WTC11 (cell line): ENCODE measurements at regions not wholly inside any gene's neighbourhood (a gene's known extent, or its start where the extent isn't known, plus 50 kb on each side); places are given as distances from the start of the nearest gene placed in this dataset.

ENCODE experiments used
- ATAC-seq: fragments of 200-7000 bp; cut with Tn5 transposase; 2 replicates; pipeline ENCODE4 v1.10.0; 2021; ENCODE audit warnings: mild to moderate bottlenecking, moderate library complexity
- CTCF ChIA-PET: fragments of 300-600 bp; sonication (Branson Sonifier 250); formaldehyde crosslinking; loops from one replicate; lab custom pipeline; 2021; ENCODE audit warnings: antibody characterized with exemption; lab: Charles Lee
- POLR2A ChIA-PET: fragments of 350-600 bp; sonication (Branson Sonifier 250); formaldehyde crosslinking; loops from one replicate; lab custom pipeline; 2021; ENCODE audit warnings: antibody characterized with exemption; lab: Charles Lee
- DNase-seq: peaks from one replicate; pipeline ENCODE4 v3.0.0; 2021; ENCODE audit warnings: low spot score
- H3K27ac Mint-ChIP-seq: 2 replicates; pipeline ENCODE4 v1.8.0; 2021; ENCODE audit warnings: mixed read lengths
- H3K27me3 Mint-ChIP-seq: 2 replicates; pipeline ENCODE4 v1.8.0; 2021; ENCODE audit warnings: low read depth, mild to moderate bottlenecking, moderate library complexity, mixed read lengths
- H3K36me3 Mint-ChIP-seq: 2 replicates; pipeline ENCODE4 v1.8.0; 2021; ENCODE audit warnings: mixed read lengths
- H3K4me1 Mint-ChIP-seq: 2 replicates; pipeline ENCODE4 v1.8.0; 2022; ENCODE audit warnings: mixed read lengths
- H3K4me3 Mint-ChIP-seq: 2 replicates; pipeline ENCODE4 v1.8.0; 2021; ENCODE audit warnings: mild to moderate bottlenecking, moderate library complexity, mixed read lengths
- H3K9me3 Mint-ChIP-seq: 2 replicates; pipeline ENCODE4 v1.8.0; 2021; ENCODE audit warnings: mixed read lengths
- ATF1 ChIP-seq: sonication (generic); formaldehyde crosslinking; IDR thresholded peaks from 2 replicates; pipeline ENCODE4 v1.8.1; 2023; ENCODE audit warnings: mild to moderate bottlenecking, moderate library complexity, missing genetic modification reagents
- EMX1 ChIP-seq: fragments of 250-450 bp; sonication (Bioruptor Pico); IDR thresholded peaks from 2 replicates; pipeline ENCODE4 v1.8.0; 2021; ENCODE audit warnings: mild to moderate bottlenecking
- GABPB1 ChIP-seq: sonication (generic); formaldehyde crosslinking; IDR thresholded peaks from 2 replicates; pipeline ENCODE4 v1.8.1; 2023; ENCODE audit warnings: mild to moderate bottlenecking, missing genetic modification reagents
- NFYB ChIP-seq: sonication (generic); formaldehyde crosslinking; conservative IDR thresholded peaks from 2 replicates; pipeline ENCODE4 v1.8.0; 2022; ENCODE audit warnings: low read depth, missing genetic modification reagents
- NR2C2 ChIP-seq: sonication (generic); formaldehyde crosslinking; IDR thresholded peaks from 2 replicates; pipeline ENCODE4 v1.8.0; 2022; ENCODE audit warnings: mild to moderate bottlenecking, missing genetic modification reagents
- PRRX2 ChIP-seq: fragments of 250-450 bp; sonication (Bioruptor Pico); IDR thresholded peaks from 2 replicates; pipeline ENCODE4 v1.8.0; 2021; ENCODE audit warnings: mild to moderate bottlenecking
- RELA ChIP-seq: sonication (generic); formaldehyde crosslinking; IDR thresholded peaks from 2 replicates; pipeline ENCODE4 v1.8.1; 2022; ENCODE audit warnings: missing genetic modification reagents, mild to moderate bottlenecking, borderline replicate concordance
- SMAD3 ChIP-seq: sonication (generic); formaldehyde crosslinking; IDR thresholded peaks from 2 replicates; pipeline ENCODE4 v1.8.0; 2022; ENCODE audit warnings: missing genetic modification reagents, mild to moderate bottlenecking, borderline replicate concordance
- SMAD4 ChIP-seq: sonication (generic); formaldehyde crosslinking; IDR thresholded peaks from 2 replicates; pipeline ENCODE4 v1.8.0; 2022; ENCODE audit warnings: mild to moderate bottlenecking, missing genetic modification reagents
- TEAD1 ChIP-seq: sonication (generic); formaldehyde crosslinking; IDR thresholded peaks from 2 replicates; pipeline ENCODE4 v1.8.0; 2022; ENCODE audit warnings: mild to moderate bottlenecking, missing genetic modification reagents
- TEAD4 ChIP-seq: sonication (generic); formaldehyde crosslinking; IDR thresholded peaks from 2 replicates; pipeline ENCODE4 v1.8.0; 2022; ENCODE audit warnings: mild to moderate bottlenecking, missing genetic modification reagents
- TP53 ChIP-seq: sonication (generic); formaldehyde crosslinking; IDR thresholded peaks from 2 replicates; pipeline ENCODE4 v1.8.1; 2023; ENCODE audit warnings: mild to moderate bottlenecking, missing genetic modification reagents
- ZNF317 ChIP-seq: sonication (generic); formaldehyde crosslinking; IDR thresholded peaks from 2 replicates; pipeline ENCODE4 v1.8.1; 2023; ENCODE audit warnings: low read depth, mild to moderate bottlenecking, moderate library complexity, missing genetic modification reagents, borderline replicate concordance
- ZNF416 ChIP-seq: fragments of 250-450 bp; sonication (Bioruptor Pico); IDR thresholded peaks from 2 replicates; pipeline ENCODE4 v1.9.0; 2021; ENCODE audit warnings: mild to moderate bottlenecking, inconsistent platforms
- ZNF423 ChIP-seq: fragments of 250-450 bp; sonication (Bioruptor Pico); IDR thresholded peaks from 2 replicates; pipeline ENCODE4 v2.1.2; 2022; ENCODE audit warnings: mild to moderate bottlenecking, moderate library complexity
- TF ChIP-seq, protein P1 (sequence below): sonication (generic); formaldehyde crosslinking; IDR thresholded peaks from 2 replicates; pipeline ENCODE4 v1.8.0; 2023; ENCODE audit warnings: missing genetic modification reagents, mild to moderate bottlenecking, borderline replicate concordance
- TF ChIP-seq, protein P2 (sequence below): sonication (generic); formaldehyde crosslinking; IDR thresholded peaks from 2 replicates; pipeline ENCODE4 v1.8.0; 2022; ENCODE audit warnings: mild to moderate bottlenecking, missing genetic modification reagents
- TF ChIP-seq, protein P3 (sequence below): sonication (generic); formaldehyde crosslinking; IDR thresholded peaks from 2 replicates; pipeline ENCODE4 v1.8.1; 2023; ENCODE audit warnings: mild to moderate bottlenecking, missing genetic modification reagents
- TF ChIP-seq, protein P4 (sequence below): sonication (generic); formaldehyde crosslinking; IDR thresholded peaks from 2 replicates; pipeline ENCODE4 v1.8.1; 2022; ENCODE audit warnings: missing genetic modification reagents, borderline replicate concordance
- TF ChIP-seq, protein P5 (sequence below): fragments of 200-600 bp; IDR thresholded peaks from 2 replicates; pipeline ENCODE4 v1.8.0; 2022; ENCODE audit warnings: antibody characterized with exemption
- TF ChIP-seq, protein P6 (sequence below): sonication (generic); formaldehyde crosslinking; IDR thresholded peaks from 2 replicates; pipeline ENCODE4 v1.8.0; 2022; ENCODE audit warnings: mild to moderate bottlenecking, missing genetic modification reagents

DNA sequence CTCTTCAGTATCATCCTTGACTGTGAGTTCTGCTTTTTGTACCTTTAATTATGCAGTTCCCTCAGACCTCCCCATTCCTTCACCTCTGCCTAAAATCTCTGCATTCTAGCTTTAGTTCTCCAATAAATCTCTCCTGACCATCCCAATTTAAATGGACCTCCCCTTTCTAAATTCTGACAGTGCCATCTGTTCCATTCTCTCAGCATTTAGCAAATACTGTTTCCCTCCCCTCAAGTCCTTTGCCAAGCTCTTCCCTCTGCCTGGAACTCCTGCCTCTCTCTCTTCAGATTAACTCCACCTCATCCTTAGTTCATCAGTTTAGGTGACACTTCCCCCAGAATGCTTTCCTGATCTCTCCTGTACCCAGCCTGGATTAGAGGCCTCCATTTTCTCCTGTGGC, 54.0 kb upstream of the JUN start (continued):
- TF ChIP-seq, protein P1, sequence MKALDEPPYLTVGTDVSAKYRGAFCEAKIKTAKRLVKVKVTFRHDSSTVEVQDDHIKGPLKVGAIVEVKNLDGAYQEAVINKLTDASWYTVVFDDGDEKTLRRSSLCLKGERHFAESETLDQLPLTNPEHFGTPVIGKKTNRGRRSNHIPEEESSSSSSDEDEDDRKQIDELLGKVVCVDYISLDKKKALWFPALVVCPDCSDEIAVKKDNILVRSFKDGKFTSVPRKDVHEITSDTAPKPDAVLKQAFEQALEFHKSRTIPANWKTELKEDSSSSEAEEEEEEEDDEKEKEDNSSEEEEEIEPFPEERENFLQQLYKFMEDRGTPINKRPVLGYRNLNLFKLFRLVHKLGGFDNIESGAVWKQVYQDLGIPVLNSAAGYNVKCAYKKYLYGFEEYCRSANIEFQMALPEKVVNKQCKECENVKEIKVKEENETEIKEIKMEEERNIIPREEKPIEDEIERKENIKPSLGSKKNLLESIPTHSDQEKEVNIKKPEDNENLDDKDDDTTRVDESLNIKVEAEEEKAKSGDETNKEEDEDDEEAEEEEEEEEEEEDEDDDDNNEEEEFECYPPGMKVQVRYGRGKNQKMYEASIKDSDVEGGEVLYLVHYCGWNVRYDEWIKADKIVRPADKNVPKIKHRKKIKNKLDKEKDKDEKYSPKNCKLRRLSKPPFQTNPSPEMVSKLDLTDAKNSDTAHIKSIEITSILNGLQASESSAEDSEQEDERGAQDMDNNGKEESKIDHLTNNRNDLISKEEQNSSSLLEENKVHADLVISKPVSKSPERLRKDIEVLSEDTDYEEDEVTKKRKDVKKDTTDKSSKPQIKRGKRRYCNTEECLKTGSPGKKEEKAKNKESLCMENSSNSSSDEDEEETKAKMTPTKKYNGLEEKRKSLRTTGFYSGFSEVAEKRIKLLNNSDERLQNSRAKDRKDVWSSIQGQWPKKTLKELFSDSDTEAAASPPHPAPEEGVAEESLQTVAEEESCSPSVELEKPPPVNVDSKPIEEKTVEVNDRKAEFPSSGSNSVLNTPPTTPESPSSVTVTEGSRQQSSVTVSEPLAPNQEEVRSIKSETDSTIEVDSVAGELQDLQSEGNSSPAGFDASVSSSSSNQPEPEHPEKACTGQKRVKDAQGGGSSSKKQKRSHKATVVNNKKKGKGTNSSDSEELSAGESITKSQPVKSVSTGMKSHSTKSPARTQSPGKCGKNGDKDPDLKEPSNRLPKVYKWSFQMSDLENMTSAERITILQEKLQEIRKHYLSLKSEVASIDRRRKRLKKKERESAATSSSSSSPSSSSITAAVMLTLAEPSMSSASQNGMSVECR (CRISPR knock-in tag) = no peak
- TF ChIP-seq NR2C2 (CRISPR knock-in tag) (no peak), TP53 (CRISPR knock-in tag) (no peak)
- TF ChIP-seq, protein P2, sequence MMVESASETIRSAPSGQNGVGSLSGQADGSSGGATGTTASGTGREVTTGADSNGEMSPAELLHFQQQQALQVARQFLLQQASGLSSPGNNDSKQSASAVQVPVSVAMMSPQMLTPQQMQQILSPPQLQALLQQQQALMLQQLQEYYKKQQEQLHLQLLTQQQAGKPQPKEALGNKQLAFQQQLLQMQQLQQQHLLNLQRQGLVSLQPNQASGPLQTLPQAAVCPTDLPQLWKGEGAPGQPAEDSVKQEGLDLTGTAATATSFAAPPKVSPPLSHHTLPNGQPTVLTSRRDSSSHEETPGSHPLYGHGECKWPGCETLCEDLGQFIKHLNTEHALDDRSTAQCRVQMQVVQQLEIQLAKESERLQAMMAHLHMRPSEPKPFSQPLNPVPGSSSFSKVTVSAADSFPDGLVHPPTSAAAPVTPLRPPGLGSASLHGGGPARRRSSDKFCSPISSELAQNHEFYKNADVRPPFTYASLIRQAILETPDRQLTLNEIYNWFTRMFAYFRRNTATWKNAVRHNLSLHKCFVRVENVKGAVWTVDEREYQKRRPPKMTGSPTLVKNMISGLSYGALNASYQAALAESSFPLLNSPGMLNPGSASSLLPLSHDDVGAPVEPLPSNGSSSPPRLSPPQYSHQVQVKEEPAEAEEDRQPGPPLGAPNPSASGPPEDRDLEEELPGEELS (CRISPR knock-in tag) = no peak

DNA sequence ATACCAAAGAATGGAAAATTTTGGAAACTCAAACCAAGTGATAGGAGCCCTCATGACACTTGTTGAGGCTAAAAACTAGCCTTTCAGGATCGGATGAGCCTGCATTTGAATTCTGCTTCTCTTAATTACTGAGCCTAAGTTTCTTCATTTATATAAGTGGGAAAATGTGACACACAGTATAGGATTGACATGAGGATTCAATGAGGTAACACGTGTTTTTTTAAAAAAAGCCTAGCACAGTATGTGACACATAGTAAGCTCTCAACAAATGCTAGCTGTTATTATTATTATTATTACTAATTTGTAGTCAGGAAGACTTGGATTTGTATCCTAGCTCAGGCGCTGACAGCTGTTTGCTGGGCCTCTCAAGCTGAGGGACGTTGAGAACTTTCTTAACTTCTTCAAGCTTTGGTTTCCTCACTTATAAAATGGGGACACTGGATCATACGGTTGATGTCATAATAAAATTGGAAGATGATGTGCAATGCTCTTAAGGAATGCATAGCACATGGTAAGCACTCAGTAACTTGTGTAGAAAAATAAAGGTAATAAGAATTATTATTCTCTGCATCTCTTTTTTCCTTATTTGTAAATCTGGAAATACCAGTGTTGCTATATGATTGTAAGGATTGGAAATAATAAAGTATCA, 55.4 kb upstream of the JUN start:
- no peak for DNase-seq
- POLR2A ChIA-PET = no interaction called here
- H3K36me3 Mint-ChIP-seq = no peaks in the 10 kb centered on the region
- H3K4me3 Mint-ChIP-seq = no peak overlapping the region
- H3K27ac Mint-ChIP-seq = no peak overlapping the region
- H3K9me3 Mint-ChIP-seq = no peaks in the 10 kb centered on the region
- no peaks in the 10 kb centered on the region for H3K27me3 Mint-ChIP-seq
- ATAC-seq = no peak
- CTCF ChIA-PET = no interaction called here
- TF ChIP-seq ATF1 (CRISPR knock-in tag) (no peak), NFYB (CRISPR knock-in tag) (no peak), ZNF317 (CRISPR knock-in tag) (no peak), PRRX2 (CRISPR knock-in tag) (no peak), GABPB1 (no peak), ZNF416 (CRISPR knock-in tag) (no peak), ZNF423 (CRISPR knock-in tag) (no peak), SMAD4 (CRISPR knock-in tag) (no peak), TEAD1 (CRISPR knock-in tag) (no peak), TEAD4 (CRISPR knock-in tag) (no peak), EMX1 (no peak), SMAD3 (CRISPR knock-in tag) (no peak), RELA (no peak)
- TF ChIP-seq, protein P3, sequence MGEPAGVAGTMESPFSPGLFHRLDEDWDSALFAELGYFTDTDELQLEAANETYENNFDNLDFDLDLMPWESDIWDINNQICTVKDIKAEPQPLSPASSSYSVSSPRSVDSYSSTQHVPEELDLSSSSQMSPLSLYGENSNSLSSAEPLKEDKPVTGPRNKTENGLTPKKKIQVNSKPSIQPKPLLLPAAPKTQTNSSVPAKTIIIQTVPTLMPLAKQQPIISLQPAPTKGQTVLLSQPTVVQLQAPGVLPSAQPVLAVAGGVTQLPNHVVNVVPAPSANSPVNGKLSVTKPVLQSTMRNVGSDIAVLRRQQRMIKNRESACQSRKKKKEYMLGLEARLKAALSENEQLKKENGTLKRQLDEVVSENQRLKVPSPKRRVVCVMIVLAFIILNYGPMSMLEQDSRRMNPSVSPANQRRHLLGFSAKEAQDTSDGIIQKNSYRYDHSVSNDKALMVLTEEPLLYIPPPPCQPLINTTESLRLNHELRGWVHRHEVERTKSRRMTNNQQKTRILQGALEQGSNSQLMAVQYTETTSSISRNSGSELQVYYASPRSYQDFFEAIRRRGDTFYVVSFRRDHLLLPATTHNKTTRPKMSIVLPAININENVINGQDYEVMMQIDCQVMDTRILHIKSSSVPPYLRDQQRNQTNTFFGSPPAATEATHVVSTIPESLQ (CRISPR knock-in tag) = no peak
- TF ChIP-seq, protein P4, sequence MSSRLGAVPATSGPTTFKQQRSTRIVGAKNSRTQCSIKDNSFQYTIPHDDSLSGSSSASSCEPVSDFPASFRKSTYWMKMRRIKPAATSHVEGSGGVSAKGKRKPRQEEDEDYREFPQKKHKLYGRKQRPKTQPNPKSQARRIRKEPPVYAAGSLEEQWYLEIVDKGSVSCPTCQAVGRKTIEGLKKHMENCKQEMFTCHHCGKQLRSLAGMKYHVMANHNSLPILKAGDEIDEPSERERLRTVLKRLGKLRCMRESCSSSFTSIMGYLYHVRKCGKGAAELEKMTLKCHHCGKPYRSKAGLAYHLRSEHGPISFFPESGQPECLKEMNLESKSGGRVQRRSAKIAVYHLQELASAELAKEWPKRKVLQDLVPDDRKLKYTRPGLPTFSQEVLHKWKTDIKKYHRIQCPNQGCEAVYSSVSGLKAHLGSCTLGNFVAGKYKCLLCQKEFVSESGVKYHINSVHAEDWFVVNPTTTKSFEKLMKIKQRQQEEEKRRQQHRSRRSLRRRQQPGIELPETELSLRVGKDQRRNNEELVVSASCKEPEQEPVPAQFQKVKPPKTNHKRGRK (CRISPR knock-in tag) = no peak
- TF ChIP-seq, protein P5, sequence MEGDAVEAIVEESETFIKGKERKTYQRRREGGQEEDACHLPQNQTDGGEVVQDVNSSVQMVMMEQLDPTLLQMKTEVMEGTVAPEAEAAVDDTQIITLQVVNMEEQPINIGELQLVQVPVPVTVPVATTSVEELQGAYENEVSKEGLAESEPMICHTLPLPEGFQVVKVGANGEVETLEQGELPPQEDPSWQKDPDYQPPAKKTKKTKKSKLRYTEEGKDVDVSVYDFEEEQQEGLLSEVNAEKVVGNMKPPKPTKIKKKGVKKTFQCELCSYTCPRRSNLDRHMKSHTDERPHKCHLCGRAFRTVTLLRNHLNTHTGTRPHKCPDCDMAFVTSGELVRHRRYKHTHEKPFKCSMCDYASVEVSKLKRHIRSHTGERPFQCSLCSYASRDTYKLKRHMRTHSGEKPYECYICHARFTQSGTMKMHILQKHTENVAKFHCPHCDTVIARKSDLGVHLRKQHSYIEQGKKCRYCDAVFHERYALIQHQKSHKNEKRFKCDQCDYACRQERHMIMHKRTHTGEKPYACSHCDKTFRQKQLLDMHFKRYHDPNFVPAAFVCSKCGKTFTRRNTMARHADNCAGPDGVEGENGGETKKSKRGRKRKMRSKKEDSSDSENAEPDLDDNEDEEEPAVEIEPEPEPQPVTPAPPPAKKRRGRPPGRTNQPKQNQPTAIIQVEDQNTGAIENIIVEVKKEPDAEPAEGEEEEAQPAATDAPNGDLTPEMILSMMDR = no peak
- TF ChIP-seq, protein P6, sequence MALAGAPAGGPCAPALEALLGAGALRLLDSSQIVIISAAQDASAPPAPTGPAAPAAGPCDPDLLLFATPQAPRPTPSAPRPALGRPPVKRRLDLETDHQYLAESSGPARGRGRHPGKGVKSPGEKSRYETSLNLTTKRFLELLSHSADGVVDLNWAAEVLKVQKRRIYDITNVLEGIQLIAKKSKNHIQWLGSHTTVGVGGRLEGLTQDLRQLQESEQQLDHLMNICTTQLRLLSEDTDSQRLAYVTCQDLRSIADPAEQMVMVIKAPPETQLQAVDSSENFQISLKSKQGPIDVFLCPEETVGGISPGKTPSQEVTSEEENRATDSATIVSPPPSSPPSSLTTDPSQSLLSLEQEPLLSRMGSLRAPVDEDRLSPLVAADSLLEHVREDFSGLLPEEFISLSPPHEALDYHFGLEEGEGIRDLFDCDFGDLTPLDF = no peak
- TF ChIP-seq, all 79 proteins: peak for 0
- no peaks in the 10 kb centered on the region for H3K4me1 Mint-ChIP-seq
